ENCODE measurements at regions not wholly inside any gene's neighbourhood (a gene's known extent, or its start where the extent isn't known, plus 50 kb on each side); places are given as distances from the start of the nearest gene placed in this dataset.
"Not testable (repeated sequence)": the region's sequence is repeated elsewhere in the genome, so short reads cannot be mapped to it uniquely, and the experiment has no call there.

GRCh38 chr14:99037326-99037725 lies 234.7 kb downstream of the BCL11B start:
- H3K27ac Mint-ChIP-seq; H3K9me3 Mint-ChIP-seq; H3K4me3 Mint-ChIP-seq; H3K27me3 Mint-ChIP-seq (ENCODE audit: low read depth); H3K4me1 Mint-ChIP-seq (ENCODE audit: low read depth); H3K36me3 Mint-ChIP-seq (ENCODE audit: low read depth): not testable (repeated sequence)

- Mint-ChIP-seq H3K9me3 (no peaks in the 10 kb centered on the region), H3K36me3 (ENCODE audit: low read depth) (no peaks in the 10 kb centered on the region), H3K27ac (no peak overlapping the region), H3K4me1 (ENCODE audit: low read depth) (peaks cover 2% of the 10 kb centered on the region), H3K27me3 (ENCODE audit: low read depth) (no peaks in the 10 kb centered on the region), H3K4me3 (no peak overlapping the region)
Measured at GRCh38 chr14:99037777-99038430, 234.1 kb downstream of the BCL11B start.

- no peaks in the 10 kb centered on the region for H3K9me3 Mint-ChIP-seq
- H3K27ac Mint-ChIP-seq = no peak overlapping the region
- H3K4me1 Mint-ChIP-seq (ENCODE audit: low read depth) = peaks cover 2% of the 10 kb centered on the region
- no peak overlapping the region for H3K4me3 Mint-ChIP-seq
- no peaks in the 10 kb centered on the region for H3K27me3 Mint-ChIP-seq (ENCODE audit: low read depth)
- H3K36me3 Mint-ChIP-seq (ENCODE audit: low read depth) = no peaks in the 10 kb centered on the region
Measured at GRCh38 chr14:99038431-99038820, 233.6 kb downstream of the BCL11B start.

DNA sequence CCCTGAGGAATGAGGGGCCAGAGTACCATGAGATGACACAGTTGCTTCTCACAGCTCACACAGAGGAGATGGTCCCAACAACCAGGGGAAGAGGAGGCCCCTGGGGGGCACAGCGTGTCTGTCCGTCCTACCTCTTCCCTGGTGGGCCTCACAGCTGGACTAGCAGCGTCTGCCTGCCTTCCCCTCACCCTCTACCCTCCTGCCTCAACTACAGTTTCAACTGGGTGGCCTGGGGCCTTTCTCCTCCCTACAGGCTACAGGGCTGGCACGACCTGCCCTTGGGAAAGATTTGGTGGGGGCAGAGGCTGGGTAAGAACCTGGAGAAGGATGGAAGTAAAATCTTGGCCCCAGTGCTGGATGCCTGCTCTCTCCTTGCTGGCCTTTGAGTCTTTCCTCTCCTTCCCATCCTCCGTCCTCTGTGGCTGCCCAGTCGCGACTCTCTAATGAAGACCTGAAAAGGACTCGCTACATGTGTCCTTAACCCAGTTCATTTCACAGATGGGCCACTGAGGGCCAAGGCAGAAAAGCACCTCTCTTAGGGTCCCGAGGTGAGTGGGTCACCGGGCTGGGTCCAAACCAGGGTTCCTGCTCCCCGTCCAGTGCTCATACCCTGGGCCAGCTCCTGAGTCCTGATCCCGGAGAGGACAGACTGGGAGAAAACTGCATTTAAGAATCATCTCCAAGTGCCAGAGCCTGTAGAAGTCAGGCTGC lies 232.5 kb downstream of the BCL11B start:
- Mint-ChIP-seq H3K27ac (no peak overlapping the region), H3K4me3 (no peak overlapping the region), H3K9me3 (peaks cover 4% of the 10 kb centered on the region), H3K27me3 (ENCODE audit: low read depth) (no peaks in the 10 kb centered on the region), H3K4me1 (ENCODE audit: low read depth) (peaks cover 2% of the 10 kb centered on the region), H3K36me3 (ENCODE audit: low read depth) (no peaks in the 10 kb centered on the region)

DNA sequence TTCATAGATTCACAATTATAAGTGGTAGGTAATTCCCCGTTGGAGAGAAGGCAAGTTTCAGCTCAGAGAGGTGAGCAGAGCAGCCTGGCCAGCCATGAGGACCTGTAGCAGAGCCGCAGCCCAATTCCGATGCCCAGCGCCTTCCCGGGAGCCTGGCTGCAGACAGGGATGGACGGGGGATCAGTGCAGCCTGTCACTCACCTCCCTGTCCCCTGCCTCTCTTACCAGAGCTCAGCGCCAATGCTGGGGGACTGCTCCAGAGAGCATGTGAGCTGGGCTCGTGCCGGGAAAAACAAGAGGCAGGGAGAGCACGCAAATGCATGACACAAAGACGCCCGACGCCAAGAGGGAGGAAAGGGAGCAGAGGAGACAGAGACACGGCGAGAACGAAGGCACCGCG lies 231.9 kb downstream of the BCL11B start:
- Mint-ChIP-seq H3K27me3 (ENCODE audit: low read depth) (no peaks in the 10 kb centered on the region), H3K36me3 (ENCODE audit: low read depth) (no peaks in the 10 kb centered on the region), H3K4me1 (ENCODE audit: low read depth) (peaks cover 2% of the 10 kb centered on the region), H3K9me3 (peaks cover 10% of the 10 kb centered on the region), H3K4me3 (no peak overlapping the region), H3K27ac (no peak overlapping the region)

DNA sequence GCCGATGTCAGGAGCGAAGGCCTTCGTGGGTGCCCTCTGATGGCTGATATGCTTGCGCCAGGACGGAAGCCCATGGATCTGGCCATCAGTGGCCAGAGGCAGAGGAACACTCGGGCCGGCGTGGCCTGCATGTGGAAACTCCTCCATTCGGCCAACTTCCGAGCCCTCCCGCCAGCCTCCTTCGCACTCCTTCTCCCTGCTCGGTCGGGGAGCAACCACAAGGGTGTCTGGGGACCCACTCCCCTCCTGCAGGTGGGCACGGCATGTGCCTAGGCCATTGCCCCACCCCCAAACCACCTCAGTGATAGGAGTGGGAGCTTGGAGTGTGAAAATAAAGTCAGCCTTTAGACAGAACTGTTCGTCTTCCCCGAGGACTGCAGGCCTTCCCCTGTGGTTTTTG lies 231.3 kb downstream of the BCL11B start:
- peaks cover 13% of the 10 kb centered on the region for H3K9me3 Mint-ChIP-seq
- H3K27me3 Mint-ChIP-seq (ENCODE audit: low read depth) = no peaks in the 10 kb centered on the region
- H3K4me3 Mint-ChIP-seq = no peak overlapping the region
- H3K36me3 Mint-ChIP-seq (ENCODE audit: low read depth) = no peaks in the 10 kb centered on the region
- no peak overlapping the region for H3K27ac Mint-ChIP-seq
- peaks cover 2% of the 10 kb centered on the region for H3K4me1 Mint-ChIP-seq (ENCODE audit: low read depth)

DNA sequence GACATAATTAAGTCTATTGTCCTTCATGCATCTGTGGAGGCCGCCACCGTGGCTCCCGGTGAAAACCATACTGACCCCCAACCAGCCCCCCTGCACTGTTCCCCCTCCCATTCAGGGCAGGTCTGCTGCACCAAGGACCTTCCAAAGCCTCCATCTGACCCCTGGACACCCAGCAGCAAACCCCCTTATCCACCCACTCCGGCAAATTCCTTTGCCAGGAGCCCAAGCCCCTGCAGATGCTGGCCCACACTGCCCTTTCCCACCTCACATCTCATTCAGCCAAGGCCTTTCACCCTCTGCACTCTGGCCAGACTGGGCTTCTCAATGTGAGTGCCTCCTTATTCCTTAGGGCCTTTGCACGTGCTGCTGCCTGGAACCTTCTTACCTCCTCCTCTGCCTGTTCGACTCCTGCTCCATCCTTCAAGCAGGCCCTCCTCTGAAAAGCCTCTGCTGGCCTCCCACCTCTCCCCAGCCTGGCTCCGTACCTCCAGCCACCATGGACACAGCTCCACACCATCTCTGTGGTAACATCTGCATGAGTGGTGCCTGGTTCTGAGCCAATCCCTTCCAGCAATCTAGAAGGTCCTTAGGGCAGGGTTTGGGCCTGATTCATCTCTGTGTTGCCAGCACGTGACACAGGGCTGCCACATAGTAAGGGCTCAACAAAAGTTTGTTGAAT lies 230.7 kb downstream of the BCL11B start:
- H3K27me3 Mint-ChIP-seq (ENCODE audit: low read depth) = no peaks in the 10 kb centered on the region

GRCh38 chr14:99041820-99042174 lies 230.2 kb downstream of the BCL11B start:
- H3K4me3 Mint-ChIP-seq = no peak overlapping the region
- H3K27me3 Mint-ChIP-seq (ENCODE audit: low read depth) = no peaks in the 10 kb centered on the region
- H3K9me3 Mint-ChIP-seq = peaks cover 13% of the 10 kb centered on the region
- no peak overlapping the region for H3K27ac Mint-ChIP-seq
- peaks cover 2% of the 10 kb centered on the region for H3K4me1 Mint-ChIP-seq (ENCODE audit: low read depth)
- H3K36me3 Mint-ChIP-seq (ENCODE audit: low read depth) = no peaks in the 10 kb centered on the region

More for the DNA sequence above, 230.7 kb downstream of the BCL11B start:
- H3K4me1 Mint-ChIP-seq (ENCODE audit: low read depth) = peaks cover 2% of the 10 kb centered on the region
- H3K27ac Mint-ChIP-seq = no peak overlapping the region
- no peaks in the 10 kb centered on the region for H3K36me3 Mint-ChIP-seq (ENCODE audit: low read depth)
- no peak overlapping the region for H3K4me3 Mint-ChIP-seq
- H3K9me3 Mint-ChIP-seq = peaks cover 13% of the 10 kb centered on the region

DNA sequence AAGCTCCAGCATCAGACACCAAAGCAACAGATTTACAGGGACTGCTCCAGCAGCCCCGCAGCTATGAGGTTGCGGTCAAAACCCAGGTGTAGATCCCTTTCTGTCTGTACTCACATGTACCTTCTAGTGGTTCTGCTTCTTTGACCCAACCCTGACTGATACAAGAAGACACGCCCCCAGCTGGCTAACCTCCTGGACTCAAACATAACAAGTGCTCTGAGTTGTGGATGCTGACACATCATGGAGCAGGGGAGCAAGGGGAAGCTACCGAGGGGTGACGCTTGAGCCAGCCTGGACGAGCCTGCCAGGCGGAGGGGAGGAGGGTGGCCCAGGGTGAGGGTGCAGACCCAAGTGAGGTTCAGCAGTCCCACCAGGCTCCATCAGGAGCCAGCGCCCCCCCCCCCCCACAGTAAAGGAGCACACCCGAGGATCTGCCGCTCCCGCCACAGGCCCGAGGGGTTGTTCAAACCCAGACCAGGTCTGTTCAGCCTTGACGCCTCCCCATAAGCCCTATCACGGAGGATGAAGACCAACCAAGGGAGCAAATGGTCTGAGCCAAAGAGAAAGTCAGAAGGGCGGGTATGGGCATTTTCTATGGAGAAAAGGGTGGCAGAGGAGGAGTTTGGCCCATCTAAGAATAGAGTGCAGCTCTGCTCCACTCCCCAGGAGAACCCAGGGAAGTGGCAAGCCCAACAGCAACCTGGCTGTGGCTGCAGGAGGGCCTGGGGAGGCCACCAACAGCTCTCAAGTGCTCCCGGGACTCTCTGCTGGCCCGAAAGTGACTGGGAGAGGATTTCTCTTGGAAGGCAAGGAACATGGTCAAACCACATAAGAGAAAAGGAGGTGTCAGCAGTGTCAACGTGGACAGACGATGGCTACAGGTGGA lies 229.4 kb downstream of the BCL11B start:
- Mint-ChIP-seq H3K27me3 (ENCODE audit: low read depth) (no peaks in the 10 kb centered on the region), H3K36me3 (ENCODE audit: low read depth) (no peaks in the 10 kb centered on the region), H3K4me1 (ENCODE audit: low read depth) (peaks cover 2% of the 10 kb centered on the region), H3K27ac (no peak overlapping the region), H3K4me3 (no peak overlapping the region), H3K9me3 (peaks cover 13% of the 10 kb centered on the region)

GRCh38 chr14:99043267-99043615 lies 228.8 kb downstream of the BCL11B start:
- Mint-ChIP-seq H3K4me3 (no peak overlapping the region), H3K9me3 (peaks cover 13% of the 10 kb centered on the region), H3K27me3 (ENCODE audit: low read depth) (no peaks in the 10 kb centered on the region), H3K36me3 (ENCODE audit: low read depth) (no peaks in the 10 kb centered on the region), H3K27ac (no peak overlapping the region), H3K4me1 (ENCODE audit: low read depth) (no peaks in the 10 kb centered on the region)

DNA sequence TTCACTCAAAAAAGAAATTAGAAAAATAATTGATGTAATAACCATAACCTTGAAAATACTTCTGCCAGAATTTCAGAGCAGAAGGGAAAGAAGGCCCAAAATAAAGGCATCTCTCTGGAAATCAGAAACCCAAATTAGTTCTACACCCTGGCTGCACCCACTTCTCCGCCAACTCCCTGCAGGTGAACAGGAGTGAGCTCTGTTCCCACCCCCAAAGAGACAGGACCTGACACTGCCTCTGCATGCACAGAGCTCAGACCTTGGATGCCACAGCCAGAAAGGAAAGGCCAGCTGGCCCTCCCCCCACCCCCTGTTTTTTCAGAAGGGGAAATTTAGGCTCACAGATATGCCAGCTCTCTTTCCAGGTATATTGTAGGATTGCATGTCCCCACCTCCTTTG lies 228.2 kb downstream of the BCL11B start:
- Mint-ChIP-seq H3K36me3 (ENCODE audit: low read depth) (no peaks in the 10 kb centered on the region), H3K27ac (no peak overlapping the region), H3K4me1 (ENCODE audit: low read depth) (no peaks in the 10 kb centered on the region), H3K4me3 (no peak overlapping the region), H3K9me3 (peaks cover 13% of the 10 kb centered on the region), H3K27me3 (ENCODE audit: low read depth) (no peaks in the 10 kb centered on the region)

DNA sequence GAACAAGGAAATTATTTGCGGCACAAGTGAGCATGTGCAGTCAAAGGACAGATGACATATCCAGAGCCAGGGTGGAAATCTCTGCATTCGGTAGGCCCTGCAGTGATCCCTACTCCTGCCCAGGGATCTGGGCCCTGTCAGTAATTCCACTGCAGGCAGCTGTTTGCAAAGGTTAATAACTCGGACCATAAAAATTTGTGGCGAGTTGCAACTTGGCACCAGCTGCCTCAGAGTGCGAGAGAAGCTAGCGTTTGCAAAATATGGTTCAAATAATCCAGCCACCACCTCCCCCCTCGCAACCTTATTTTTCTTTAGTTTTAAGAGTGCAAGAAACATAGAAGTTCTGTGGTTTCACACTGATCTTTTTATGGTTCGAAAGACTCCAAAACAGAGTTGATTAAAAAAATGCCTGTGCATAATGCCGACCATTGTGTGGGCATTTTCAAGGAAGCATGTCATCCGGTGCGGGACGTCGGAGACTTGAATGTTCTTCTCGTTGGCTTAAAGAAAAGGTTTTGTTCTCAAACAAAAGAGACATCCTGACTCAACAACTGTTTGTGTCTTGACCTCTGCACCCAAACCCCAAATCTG lies 224.5 kb downstream of the BCL11B start:
- Mint-ChIP-seq H3K4me3 (no peak overlapping the region), H3K36me3 (ENCODE audit: low read depth) (peaks cover 7% of the 10 kb centered on the region), H3K4me1 (ENCODE audit: low read depth) (no peaks in the 10 kb centered on the region), H3K27me3 (ENCODE audit: low read depth) (no peaks in the 10 kb centered on the region), H3K9me3 (peaks cover 32% of the 10 kb centered on the region), H3K27ac (no peak overlapping the region)

GRCh38 chr14:99050309-99050708 lies 221.7 kb downstream of the BCL11B start:
- Mint-ChIP-seq H3K4me3 (no peak overlapping the region), H3K9me3 (peaks cover 30% of the 10 kb centered on the region), H3K4me1 (ENCODE audit: low read depth) (no peaks in the 10 kb centered on the region), H3K36me3 (ENCODE audit: low read depth) (peaks cover 7% of the 10 kb centered on the region), H3K27me3 (ENCODE audit: low read depth) (no peaks in the 10 kb centered on the region), H3K27ac (no peak overlapping the region)

GRCh38 chr14:99052467-99052866 lies 219.5 kb downstream of the BCL11B start:
- no peak overlapping the region for H3K4me3 Mint-ChIP-seq
- peaks cover 10% of the 10 kb centered on the region for H3K36me3 Mint-ChIP-seq (ENCODE audit: low read depth)
- H3K4me1 Mint-ChIP-seq (ENCODE audit: low read depth) = peaks cover 4% of the 10 kb centered on the region
- peaks cover 39% of the 10 kb centered on the region for H3K9me3 Mint-ChIP-seq
- H3K27me3 Mint-ChIP-seq (ENCODE audit: low read depth) = no peaks in the 10 kb centered on the region
- no peak overlapping the region for H3K27ac Mint-ChIP-seq

All from T-helper 1 cell treated with Interleukin-12 subunit alpha and Interleukin-12 subunit beta and Interleukin-4 antibody, amounts not matched to agents 30 μg/mL and 1 μg/mL, for 36 hours (primary cell).